ENCODE measurements at regions not wholly inside any gene's neighbourhood (a gene's known extent, or its start where the extent isn't known, plus 50 kb on each side); places are given as distances from the start of the nearest gene placed in this dataset. TPM values are rescaled to one million over a fixed set of nuclear protein-coding genes. Genes with fewer than 3 reads are reported as not detected.
"Not testable (repeated sequence)": the region's sequence is repeated elsewhere in the genome, so short reads cannot be mapped to it uniquely, and the experiment has no call there.

DNA sequence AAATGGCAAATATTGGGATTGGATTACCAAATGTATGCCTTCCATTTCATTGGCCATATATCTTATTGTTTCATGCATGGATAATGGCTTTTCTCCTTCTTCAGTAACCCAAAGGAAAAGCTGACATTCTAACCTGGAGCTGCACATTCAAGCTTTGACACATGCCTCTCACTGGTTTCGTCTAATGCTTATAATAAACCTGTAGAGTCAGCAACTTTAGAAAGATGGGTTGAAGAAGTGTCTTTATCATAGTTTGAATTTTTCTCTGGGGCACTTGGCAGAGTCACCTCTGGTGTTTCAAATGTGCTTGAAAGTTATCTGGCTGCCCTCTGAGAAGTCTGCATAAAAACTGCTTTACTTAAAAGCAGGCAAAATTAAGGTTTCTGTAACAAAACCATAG lies 55.4 kb upstream of the GOLGA8A start:
- H3K27ac Mint-ChIP-seq = no peak overlapping the region
- peaks cover 10% of the 10 kb centered on the region for H3K4me1 Mint-ChIP-seq
- H3K9me3 Mint-ChIP-seq = peaks cover 10% of the 10 kb centered on the region
- CTCF ChIA-PET = no interaction called here
- peaks cover 74% of the 10 kb centered on the region for H3K27me3 Mint-ChIP-seq
- no peak for DNase-seq
- peaks cover 4% of the 10 kb centered on the region for H3K36me3 Mint-ChIP-seq (ENCODE audit: low read depth)
- POLR2A ChIA-PET = no interaction called here
- H3K4me3 Mint-ChIP-seq = no peak overlapping the region

DNA sequence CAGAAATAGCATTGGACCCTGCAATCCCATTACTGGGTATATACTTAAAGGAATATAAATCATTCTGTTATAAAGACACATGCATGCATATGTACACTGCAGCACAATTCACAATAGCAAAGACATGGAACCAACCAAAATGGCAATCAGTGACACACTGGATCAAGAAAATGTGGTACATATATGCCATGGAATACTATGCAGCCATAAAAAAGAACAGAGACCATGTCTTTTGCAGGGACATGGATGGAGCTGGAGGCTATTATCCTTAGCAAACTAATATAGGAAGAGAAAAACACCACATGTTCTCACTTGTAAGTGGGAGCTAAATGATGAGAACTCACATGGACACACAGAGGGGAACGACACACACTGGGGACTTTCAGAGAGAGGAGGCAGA lies 53.9 kb upstream of the GOLGA8A start:
- POLR2A ChIA-PET = not testable (repeated sequence)

DNA sequence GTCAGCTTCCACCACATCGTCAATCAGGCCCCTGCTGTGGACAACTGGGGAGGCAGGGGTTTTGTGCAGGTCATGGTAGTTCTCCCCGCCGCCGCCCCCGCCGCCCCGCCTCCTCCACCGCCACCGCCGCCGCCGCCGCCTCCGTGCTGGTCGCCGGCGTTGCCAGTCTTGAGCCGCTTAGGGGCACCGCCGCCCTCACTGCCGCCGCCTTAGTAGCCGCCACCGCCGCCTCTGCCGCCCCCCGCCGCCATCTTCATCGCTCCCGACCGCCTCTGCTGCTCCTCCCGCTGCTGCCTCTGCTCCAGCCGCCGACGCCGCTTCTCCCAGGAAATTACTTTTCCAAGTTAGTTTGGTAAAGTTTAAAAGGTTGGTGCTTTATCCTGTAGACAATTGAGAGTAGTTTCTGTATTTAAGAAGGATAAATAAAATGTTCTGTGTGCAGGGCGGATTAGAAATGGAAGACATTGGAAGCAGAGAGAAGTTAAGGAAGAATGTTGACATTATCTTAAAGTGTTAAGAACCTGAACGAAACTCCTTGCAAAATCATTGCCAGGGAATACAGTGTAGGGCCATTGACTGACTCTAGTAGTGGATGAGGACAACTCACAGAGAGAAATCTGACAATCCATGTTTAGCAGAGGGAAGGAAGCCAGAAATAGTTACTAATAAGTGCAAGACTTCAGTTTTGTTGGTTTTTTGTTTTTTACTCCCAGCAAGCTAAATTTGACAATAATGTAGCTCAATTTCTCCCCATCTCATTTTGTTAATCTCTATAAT lies 53.0 kb upstream of the GOLGA8A start:
- ChIA-PET CTCF (no interaction called here), POLR2A (no interaction called here)
- peaks cover 4% of the 10 kb centered on the region for H3K36me3 Mint-ChIP-seq (ENCODE audit: low read depth)
- H3K9me3 Mint-ChIP-seq = peaks cover 10% of the 10 kb centered on the region
- DNase-seq = no peak
- peaks cover 7% of the 10 kb centered on the region for H3K4me1 Mint-ChIP-seq
- H3K4me3 Mint-ChIP-seq = no peak overlapping the region
- H3K27me3 Mint-ChIP-seq = peaks cover 71% of the 10 kb centered on the region
- H3K27ac Mint-ChIP-seq = no peak overlapping the region

More for the DNA sequence above, 53.9 kb upstream of the GOLGA8A start:
- CTCF ChIA-PET; H3K27ac Mint-ChIP-seq; H3K36me3 Mint-ChIP-seq (ENCODE audit: low read depth); DNase-seq; H3K4me3 Mint-ChIP-seq; H3K4me1 Mint-ChIP-seq: not testable (repeated sequence)
- Mint-ChIP-seq H3K9me3 (peaks cover 10% of the 10 kb centered on the region), H3K27me3 (peaks cover 72% of the 10 kb centered on the region)

DNA sequence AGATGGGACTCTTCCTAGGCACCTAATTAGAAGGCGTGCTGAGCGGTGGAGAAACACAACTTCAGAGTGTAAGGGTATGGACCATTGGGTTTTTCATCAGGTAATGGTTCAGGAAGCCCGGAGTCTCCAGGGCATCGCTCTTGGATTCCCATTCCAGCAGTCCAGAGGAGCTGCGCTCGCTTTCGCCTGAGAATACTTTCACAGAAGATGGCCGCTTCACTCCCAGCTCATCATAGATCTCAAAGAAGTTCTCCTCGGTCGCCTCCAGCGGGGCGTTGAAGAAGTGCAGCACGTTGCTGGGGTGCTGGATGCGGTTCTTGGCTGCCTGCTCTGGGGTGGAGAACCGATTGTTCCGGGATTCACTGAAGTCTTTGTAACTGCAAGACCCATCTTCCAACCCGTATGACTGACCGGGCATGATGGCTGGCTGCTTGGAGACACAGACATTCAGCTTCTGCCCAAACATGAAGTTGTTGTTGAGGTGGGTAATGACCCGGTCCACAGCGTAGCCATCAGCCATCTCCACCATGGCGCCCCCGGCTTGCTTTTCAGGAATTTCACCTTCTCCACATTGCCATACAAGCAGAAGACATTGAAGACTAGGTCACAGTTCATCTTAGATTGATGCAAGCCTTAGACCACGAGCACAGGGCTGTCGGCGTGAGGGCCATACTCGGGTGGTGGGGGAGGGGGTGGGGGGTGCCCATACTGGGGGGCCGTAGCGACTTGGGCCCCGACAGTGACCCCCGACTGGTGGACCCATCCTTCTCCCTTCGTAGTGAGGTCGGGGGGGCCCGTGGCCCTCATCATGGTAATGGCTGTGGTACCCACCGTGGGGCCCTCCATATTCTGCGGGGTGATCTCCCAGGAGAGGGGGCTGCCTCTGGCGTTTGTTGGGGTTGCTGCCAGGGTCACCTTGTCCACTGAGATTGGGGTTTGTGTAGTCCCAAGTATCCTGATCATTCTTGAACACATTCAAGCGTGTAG lies 51.7 kb upstream of the GOLGA8A start:
- Mint-ChIP-seq H3K27me3 (peaks cover 76% of the 10 kb centered on the region), H3K9me3 (peaks cover 10% of the 10 kb centered on the region)
- H3K4me1 Mint-ChIP-seq; H3K4me3 Mint-ChIP-seq; POLR2A ChIA-PET; DNase-seq; H3K27ac Mint-ChIP-seq; CTCF ChIA-PET; H3K36me3 Mint-ChIP-seq (ENCODE audit: low read depth): not testable (repeated sequence)

Small RNA genes in the stretch of these regions (microRNA-seq; reads per million reads assigned to microRNA genes)
- not detected for gene MIR1233-2 (ENCODE audit: borderline microRNAs expressed, borderline replicate concordance)
